ENCODE measurements at regions not wholly inside any gene's neighbourhood (a gene's known extent, or its start where the extent isn't known, plus 50 kb on each side); places are given as distances from the start of the nearest gene placed in this dataset.

GRCh38 chr2:55099878-55100820, 49.9 kb upstream of the RTN4 start:
- Histone ChIP-seq H3K56ac (ENCODE audit: low read length) (no peak overlapping the region), H3K27me3 (ENCODE audit: insufficient read depth, low read length, poor library complexity) (no peaks in the 10 kb centered on the region), H2BK5ac (ENCODE audit: low read length) (no peak overlapping the region), H3K79me1 (ENCODE audit: low read length) (no peaks in the 10 kb centered on the region), H3K36me3 (ENCODE audit: control insufficient read depth, insufficient read depth, low read length) (no peaks in the 10 kb centered on the region), H3K23ac (ENCODE audit: low read length) (no peak overlapping the region), H4K8ac (ENCODE audit: low read depth, low read length) (no peak overlapping the region), H3K4me2 (ENCODE audit: low read length) (no peak overlapping the region), H2BK120ac (ENCODE audit: low read depth, low read length) (no peak overlapping the region), H2AK5ac (ENCODE audit: low read length) (no peak overlapping the region), H3K4me3 (ENCODE audit: low read length) (no peak overlapping the region), H2BK15ac (replicated peaks; ENCODE audit: low read depth) (no peak overlapping the region), H3K27ac (ENCODE audit: low read depth, low read length) (no peak overlapping the region), H3K4ac (ENCODE audit: low read depth, low read length) (peak overlapping the region; percentile 2), H3K9ac (ENCODE audit: low read length) (no peak overlapping the region), H3K4me1 (ENCODE audit: control insufficient read depth, low read depth, low read length) (no peaks in the 10 kb centered on the region), H3K79me2 (ENCODE audit: control insufficient read depth, insufficient read depth, low read length) (no peaks in the 10 kb centered on the region), H3K18ac (ENCODE audit: low read length) (peak overlapping the region; percentile 45), H4K5ac (ENCODE audit: low read length) (no peak overlapping the region)
- WGBS (ENCODE audit: extremely low coverage, insufficient coverage, low lambda C conversion rate) = no CpG with 5 or more reads among the region's 5 CpGs
- DNase-seq = no peak

Measured in mesendoderm (in vitro differentiated cells).